Upper lobe of left lung (tissue), 4 donors: ENCODE measurements at regions not wholly inside any gene's neighbourhood (a gene's known extent, or its start where the extent isn't known, plus 50 kb on each side); places are given as distances from the start of the nearest gene placed in this dataset.

Experiments
- EP300 ChIP-seq, 4 donors: sonication (generic); formaldehyde crosslinking; IDR thresholded peaks; one replicate each; pipeline ENCODE4 v1.5.1; 2017; ENCODE audit warnings: antibody characterized with exemption in 4 of 4, control low read depth in 2 of 4
- TF ChIP-seq, protein P1 (sequence below), 6 experiments: fragments of 450-650 bp in 4 of 6; fragments of 200-600 bp in 2 of 6; sonication (generic) in 2 of 6; IDR thresholded peaks; one replicate each; pipeline ENCODE4 v1.5.1; 2016 to 2019; ENCODE audit warnings: antibody characterized with exemption in 6 of 6

DNA sequence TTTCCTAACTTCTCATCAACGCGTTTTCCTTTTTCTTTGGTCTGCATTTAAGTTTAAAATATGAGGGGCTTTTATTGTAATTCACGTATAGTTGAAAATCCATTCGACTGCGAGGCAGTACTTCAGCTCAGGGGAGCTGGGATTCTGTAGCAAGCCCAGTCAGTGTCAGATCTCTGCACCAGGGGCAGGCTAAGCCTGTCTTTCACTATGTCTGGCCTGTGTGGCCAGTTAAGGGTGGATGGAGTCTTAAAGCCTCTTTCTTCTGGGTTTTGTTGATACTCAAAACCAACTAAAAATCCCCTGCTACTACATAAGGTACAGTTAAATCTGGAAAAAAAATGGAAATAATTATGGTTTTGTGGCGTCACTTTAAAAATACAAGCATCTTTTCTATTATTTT, 124.7 kb downstream of the TYW3 start:
- TF ChIP-seq, protein P1, sequence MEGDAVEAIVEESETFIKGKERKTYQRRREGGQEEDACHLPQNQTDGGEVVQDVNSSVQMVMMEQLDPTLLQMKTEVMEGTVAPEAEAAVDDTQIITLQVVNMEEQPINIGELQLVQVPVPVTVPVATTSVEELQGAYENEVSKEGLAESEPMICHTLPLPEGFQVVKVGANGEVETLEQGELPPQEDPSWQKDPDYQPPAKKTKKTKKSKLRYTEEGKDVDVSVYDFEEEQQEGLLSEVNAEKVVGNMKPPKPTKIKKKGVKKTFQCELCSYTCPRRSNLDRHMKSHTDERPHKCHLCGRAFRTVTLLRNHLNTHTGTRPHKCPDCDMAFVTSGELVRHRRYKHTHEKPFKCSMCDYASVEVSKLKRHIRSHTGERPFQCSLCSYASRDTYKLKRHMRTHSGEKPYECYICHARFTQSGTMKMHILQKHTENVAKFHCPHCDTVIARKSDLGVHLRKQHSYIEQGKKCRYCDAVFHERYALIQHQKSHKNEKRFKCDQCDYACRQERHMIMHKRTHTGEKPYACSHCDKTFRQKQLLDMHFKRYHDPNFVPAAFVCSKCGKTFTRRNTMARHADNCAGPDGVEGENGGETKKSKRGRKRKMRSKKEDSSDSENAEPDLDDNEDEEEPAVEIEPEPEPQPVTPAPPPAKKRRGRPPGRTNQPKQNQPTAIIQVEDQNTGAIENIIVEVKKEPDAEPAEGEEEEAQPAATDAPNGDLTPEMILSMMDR (IDR thresholded peaks at IDR 0.05) = no peak
- no peak for TF ChIP-seq EP300 (IDR thresholded peaks at IDR 0.05)
